Germinal center (tissue), 1 donor: ENCODE measurements at regions not wholly inside any gene's neighbourhood (a gene's known extent, or its start where the extent isn't known, plus 50 kb on each side); places are given as distances from the start of the nearest gene placed in this dataset.

Experiments used
- DNase-seq: peaks from one replicate; pipeline ENCODE4 v3.0.0; 2012; ENCODE audit warnings: mixed read lengths, low spot score

DNA sequence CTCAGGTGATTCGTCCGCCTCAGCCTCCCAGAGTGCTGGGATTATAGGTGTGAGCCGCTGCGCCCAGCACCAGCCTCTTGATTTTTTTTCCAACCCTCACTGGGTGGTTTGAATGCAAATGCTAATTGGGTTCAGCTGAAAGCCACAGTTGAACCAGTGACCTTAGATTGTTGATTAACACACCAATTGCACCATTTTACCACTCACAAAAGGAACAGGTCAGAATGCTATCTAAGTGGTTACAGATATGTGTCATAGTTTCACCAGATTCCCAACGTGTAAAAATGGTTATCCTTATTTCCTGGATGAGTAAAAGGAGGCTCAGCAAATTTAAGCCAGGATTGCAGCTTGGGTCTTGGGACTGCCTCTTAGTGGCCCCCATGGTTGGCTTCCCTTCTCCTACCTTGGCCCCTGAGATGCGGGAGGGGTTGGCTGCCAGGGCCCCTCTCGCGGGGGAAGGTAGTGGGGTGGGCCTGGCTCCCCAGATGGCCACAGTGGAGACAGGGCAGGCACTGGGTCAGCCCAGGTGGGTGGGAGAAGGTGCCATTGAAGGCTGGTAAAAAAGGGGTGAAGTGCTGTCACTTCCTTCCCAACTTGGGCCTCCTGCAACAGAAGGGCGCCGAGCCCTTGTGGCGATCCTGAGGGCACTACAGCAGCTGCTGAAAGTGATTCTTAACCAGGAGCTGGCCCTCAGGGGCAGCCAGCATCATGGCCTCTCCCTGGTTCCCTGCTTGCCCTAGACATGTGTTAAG lies 164.9 kb upstream of the HAAO start:
- no peak for DNase-seq

DNA sequence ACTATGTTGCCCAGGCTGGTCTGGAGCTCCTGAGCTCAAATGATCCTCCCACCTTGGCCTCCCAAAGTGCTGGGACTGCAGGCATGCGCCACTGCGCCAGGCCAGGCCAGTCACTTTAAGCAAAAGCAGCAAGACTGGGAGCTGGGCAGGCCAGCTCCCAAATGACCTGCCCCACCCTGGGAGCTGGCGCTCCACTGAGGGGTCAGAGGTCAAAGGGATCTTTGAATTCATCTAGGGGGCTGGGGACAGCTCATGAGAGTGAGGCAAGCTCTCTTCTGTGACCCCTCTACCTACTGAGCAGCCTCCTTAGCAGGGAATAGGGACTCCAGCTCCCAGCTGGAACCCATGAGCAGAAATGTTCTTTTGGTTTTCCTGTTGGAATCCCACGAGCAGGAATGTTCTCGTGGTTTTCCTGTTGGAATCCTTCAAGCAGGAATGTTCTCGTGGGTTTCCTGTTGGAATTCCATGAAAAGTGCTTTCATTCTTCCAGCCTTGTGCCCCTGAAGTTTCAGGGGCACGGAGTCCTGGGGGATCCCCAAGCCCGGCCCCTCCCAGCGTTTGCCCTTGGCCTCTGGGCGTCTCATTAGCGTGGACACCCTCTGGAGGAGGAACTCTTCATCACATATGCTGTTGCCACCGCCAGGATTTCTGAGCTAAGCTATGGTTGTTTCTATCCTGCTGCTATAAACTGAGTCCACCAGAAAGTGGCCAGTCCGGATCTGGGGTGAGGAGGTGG lies 162.0 kb upstream of the HAAO start:
- DNase-seq, result no peak

DNA sequence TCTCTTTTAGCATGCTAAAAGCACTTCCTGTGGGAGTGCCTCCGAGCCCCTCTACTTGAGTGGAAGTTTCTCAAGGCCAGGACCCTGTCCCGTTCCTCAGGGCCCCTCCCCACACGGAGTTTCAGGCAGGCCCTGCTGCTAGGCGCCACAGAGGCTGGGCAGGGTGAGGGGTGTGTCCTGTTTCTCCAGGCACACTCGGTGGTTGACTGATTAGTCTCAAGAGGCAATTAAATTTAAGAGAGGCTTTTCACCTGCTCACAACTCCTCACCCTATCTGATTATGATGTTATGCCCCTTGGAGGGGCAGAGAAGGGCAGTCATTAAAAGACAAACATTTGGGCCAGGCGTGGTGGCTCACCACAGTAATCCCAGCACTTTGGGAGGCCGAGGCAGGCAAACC lies 160.8 kb upstream of the HAAO start:
- no peak for DNase-seq

DNA sequence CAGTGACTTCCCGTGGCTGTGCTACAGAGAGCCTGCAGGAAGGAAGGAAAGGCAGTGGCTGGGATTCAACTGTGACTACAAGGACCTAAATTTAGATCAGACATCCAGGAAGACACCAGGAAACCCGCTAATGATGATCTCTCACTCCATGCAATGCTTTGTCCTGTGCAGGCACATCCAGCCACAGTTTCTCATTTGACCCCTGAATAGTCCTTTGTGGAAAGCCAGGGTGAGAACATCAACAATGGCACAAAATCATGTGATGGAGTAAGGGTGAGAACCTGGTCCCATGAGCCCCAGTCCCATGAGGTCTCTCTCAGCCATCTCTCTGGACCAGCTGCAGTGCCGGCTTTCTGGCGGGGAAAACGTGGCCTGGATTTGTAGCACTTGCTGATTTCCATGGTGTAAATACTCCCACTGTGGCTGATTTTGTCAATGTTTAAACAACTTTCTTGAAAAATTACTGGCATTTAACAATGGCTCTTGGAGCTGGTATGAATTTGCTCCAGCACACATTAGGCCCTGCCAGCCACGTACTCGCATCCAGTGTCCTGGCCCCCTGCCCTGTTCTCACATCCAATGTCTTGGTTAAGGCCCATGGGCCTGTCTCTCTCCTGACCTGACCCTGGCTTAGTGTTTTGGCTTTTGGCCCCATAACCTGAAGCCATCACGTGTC lies 159.0 kb upstream of the HAAO start:
- DNase-seq, result no peak

DNA sequence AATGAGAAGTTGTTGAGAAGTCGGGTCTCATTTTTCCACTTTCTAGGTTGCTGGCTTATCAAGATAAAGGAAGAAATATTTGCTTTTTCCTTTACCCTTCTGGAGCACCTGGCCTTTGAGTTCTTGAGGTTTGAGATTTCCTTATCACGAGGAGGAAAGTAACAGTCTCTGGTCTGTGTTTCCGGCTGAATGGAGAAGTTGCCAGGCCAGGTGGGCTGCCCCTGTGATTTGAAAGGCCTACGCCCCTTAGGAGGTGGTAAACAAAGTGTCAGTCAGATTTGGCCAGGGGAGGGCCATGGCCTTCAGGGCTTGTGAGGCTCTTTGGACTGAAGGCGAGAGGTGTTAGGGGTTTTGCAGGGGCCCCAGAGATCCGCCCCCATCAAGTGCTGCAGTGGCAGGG lies 156.7 kb upstream of the HAAO start:
- peak; percentile 63 for DNase-seq

- DNase-seq, result no peak
Measured at GRCh38 chr2:42947809-42948600, 155.6 kb upstream of the HAAO start.

DNA sequence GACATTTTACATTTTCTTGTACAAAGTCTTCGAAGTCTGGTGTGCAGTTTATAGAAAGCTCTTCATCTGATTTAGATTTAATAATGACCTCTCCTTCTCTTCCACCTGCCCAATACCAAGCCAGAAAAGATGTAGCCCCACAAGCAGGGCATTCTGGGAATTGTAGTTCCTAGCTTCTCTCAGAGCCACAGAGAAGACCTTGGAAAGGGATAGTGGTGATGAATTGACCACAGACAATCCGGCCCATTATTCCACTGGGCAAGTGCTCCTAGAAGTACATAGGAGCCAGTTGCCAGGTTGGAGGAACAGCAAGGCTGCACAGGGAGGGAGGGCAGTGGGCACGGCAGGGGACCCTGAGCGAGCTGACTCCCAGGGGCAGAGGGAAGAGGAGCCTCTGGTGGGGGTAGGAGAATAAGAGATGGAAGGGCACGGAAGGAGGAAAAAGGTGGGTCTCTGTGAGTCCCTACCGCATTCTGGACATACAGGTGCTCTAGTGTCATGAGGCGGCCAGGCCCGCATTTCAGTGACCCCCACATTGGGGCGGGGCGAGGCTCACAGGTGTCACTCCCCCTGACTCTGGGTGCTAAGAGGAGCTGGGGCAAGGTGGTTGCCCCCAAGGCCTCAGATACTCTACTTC lies 152.5 kb upstream of the HAAO start:
- no peak for DNase-seq

- DNase-seq, result no peak
Measured at GRCh38 chr2:42942990-42943493, 150.7 kb upstream of the HAAO start.

DNA sequence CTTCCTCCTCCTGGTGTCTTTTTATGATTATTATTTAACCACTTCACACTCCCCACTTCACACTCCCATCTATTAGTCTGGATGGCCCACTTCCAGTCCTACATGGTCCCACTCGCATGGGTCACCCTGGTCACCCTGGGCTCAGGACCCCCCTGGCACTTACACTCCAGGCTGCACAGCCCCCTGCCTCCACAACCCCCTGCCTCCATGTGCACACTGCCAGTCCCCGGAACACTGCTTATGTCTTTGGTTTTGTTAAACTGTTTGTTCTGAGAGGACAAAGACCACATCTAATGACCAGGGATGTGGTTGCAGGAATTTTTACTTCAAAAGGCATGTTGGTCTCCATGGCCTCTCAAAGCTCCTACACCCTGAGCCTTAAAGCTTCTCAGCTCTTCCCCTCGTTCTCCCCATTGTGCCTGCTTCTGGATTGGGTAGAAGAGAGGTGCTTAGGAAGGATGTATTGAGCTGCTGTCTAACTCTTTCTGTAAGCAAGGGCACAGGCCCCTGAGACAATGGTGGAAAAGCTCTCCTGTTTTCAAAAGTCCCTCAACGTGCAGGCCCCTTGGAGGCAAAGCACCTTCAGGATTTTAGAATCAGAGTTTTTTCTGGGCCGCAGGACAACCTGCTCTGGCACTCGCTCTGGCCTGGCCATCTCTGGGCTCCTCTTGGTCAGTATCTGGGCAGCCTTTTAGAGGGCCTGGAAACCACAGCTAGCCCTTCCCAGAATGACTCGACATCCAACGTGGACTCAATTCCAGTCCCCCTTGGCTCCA lies 150.0 kb upstream of the HAAO start:
- no peak for DNase-seq

DNA sequence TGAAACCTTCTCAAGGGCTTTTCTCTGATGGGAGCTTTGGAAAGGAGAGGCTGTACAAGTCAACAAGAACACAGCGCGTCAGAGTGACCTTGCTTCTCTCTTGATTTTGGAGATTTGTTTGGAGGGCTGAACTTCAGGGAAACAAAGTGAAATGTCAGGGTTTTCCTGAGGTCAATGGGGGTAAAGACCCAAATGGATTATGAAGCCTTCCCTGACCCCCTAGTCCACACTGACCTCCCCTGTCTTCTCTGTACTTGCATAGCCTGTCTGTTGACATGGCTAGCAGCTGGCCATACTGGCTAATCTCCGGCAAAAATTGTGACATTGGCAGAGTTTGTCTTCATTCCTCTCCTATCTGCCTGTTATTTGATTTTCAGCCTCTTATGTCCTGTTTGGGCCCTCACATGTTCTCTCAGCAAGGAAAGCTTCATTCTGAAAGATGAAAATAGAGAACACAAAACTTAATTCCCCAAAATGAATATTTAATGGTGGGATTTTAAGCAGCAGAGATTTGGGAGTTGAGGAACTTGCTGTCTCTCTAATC lies 149.3 kb upstream of the HAAO start:
- DNase-seq, result no peak

DNA sequence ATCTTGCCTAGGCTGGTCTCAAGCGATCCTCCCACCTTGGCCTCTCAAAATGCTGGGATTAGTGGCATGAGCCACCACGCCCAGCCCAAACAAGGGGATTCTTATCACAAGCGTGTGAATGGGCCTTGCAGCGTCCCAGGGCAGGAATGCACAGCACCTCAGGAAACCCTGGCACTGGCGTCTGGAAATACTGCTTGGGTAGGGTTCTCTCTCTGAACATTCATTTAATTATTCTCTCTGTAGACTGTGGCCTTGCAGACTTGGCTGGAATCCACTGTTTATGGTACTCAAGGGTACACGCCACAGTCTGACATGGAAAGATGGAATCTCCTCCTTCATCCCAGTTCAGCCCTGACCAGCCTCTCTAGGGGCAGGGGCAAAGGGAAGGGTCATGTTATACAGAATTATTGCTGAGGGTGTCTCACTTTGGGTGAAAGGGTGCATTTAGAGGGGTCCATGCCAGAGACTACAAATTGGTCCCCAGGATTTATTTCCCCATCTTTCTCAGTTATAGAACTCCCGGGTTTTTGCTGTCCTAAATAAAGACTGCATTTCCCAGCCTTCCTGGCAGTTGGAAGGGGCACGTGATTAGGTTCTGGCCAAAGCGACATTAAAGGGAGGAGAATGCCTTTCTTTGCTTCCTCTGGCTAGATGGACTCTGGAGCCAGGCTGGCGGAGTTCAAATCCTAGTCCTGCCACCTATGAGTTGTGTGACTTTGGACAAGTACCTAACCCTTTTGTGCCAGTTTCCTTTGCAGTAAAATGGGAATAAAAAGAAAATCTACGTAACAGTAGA lies 147.2 kb upstream of the HAAO start:
- no peak for DNase-seq

- no peak for DNase-seq
Measured at GRCh38 chr2:42938671-42939370, 146.4 kb upstream of the HAAO start.

DNA sequence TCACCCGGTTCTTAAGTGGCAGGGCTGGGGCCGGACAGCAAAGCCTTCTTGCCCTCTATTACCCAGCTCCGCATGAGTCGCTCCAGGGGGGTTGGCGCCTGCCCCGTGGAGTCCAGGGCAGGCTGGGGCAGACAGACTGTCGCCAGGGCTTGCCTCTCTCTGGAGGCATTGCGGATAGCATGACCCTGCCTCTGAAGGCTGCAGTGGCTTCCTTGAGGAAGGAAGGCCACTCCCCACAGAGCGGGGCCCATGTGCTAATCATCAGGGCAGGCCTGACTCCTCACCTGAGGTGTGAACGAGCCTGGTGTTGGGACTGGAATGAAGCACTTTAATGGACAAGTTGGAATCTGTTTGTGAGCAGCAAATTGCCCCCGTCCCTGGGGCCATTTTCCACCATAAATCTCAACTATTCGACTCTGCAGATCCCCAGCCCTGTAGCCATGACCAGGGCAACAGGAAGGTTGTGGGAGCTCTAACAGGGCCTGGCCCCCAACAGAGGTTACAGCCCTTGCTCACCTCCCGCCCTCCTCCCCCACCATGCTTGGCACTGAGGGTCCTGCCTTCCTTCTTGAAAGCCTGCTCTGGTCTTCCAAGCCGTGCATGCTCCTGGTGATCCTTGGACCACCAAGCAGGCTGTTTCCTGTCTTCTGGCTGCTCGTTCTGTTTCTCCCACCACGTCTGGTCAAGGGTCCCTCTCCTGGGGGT lies 144.9 kb upstream of the HAAO start:
- DNase-seq, result no peak

DNA sequence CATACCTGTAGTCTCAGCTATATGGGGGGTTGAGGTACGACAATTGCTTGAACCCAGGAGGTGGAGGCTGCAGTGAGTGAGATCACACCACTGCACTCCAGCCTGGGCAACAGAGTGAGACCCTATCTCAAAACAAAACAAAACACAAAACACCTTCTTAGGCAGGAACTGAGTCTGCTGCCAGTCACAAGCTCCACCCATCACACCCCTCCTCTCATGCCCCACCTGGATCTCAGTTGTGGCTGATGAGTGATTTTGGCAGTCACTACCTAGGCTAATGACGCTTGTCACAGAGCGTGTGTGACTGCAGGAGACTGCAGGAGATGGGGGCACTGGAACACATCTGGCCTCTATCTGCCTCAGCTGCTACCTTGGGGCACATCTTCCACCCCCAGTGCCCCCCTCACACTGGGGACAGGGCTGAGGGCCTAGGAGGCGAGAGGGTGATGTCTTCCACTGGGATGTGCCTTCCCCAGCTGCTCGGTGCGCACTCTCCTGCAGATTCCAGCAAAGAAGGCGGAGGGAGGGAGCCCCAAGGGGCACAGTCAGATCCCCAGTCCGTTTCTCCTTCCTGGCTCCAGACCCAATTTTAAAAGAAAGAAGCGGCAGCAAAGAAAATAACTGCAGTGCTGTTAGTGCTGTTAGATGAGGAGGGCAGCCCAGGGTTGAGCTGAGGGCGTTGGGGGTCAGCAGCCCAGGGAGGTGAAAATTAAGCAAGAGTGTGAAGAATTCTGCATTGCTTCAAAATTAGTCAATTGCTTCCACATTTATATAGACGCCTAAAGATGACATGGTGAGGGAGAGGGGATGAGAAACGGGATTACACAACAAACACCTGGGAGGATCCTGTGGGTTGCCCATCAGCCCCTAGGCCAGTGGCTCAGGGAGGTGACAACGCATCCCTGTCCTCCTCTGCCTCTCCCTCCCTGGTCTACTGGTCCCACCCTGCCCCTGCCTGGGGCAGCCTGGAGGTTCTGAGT lies 143.6 kb upstream of the HAAO start:
- no peak for DNase-seq

DNA sequence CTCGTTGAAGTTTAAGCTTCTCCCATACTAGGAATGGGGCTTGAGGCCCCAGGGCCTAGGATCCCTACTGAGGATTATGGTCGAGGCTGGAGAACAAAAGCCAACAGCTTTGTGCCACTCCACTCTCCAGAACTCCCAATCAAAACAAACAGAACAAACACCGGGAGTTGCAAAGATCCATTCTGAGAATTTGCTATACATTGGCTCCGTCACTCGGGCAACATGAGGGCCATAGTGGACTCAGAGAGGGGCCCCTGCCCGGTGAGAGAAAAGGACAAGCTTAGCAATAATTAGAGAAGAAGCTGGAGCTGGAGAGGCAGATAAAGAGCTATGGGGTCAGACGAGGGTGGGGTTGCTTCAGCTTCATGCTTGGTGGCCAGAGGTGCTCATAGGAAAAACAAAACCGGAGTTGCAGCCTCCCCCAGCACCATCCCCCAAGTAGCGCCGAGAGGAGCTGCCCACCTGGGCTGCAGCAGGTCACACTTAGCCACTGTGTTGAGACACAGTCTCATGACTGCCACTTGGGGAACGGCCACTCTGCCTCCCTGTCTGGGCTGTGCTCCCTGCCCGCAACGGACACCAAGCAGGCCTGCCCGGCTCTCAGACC lies 142.3 kb upstream of the HAAO start:
- no peak for DNase-seq

- DNase-seq, result no peak
Measured at GRCh38 chr2:42933824-42934254, 141.5 kb upstream of the HAAO start.
